PFSK-1 (cell line): ENCODE measurements at regions not wholly inside any gene's neighbourhood (a gene's known extent, or its start where the extent isn't known, plus 50 kb on each side); places are given as distances from the start of the nearest gene placed in this dataset.

ENCODE experiments used
- FOXP2 ChIP-seq: optimal IDR thresholded peaks from 2 replicates; pipeline ENCODE3; 2011; ENCODE audit warnings: borderline replicate concordance, control low read depth, inconsistent platforms; ENCODE audit not compliant: insufficient read depth; ENCODE audit errors: extremely low read length, extremely low read depth
- POLR2AphosphoS5 ChIP-seq: IDR thresholded peaks from 2 replicates; pipeline ENCODE4 v1.6.1; 2012; ENCODE audit warnings: low read depth, mild to moderate bottlenecking, control low read depth, low read length, moderate library complexity
- SIN3A ChIP-seq: IDR thresholded peaks from 2 replicates; pipeline ENCODE4 v1.6.1; 2012; ENCODE audit warnings: mild to moderate bottlenecking, low read length, moderate library complexity, borderline replicate concordance; ENCODE audit not compliant: insufficient read depth
- TAF1 ChIP-seq: IDR thresholded peaks from 2 replicates; pipeline ENCODE4 v1.6.1; 2012; ENCODE audit warnings: low read length, control low read depth, borderline replicate concordance; ENCODE audit not compliant: insufficient read depth
- TF ChIP-seq, protein P1 (sequence below), 2 experiments: IDR thresholded peaks; 2 replicates each; pipeline versions ENCODE4 v1.6.1 to v1.8.0; 2011 to 2012; ENCODE audit warnings: low read depth in 2 of 2, low read length in 2 of 2, control low read depth in 1 of 2, inconsistent platforms in 1 of 2, mild to moderate bottlenecking in 1 of 2, moderate library complexity in 1 of 2; ENCODE audit not compliant: insufficient read depth in 1 of 2

DNA sequence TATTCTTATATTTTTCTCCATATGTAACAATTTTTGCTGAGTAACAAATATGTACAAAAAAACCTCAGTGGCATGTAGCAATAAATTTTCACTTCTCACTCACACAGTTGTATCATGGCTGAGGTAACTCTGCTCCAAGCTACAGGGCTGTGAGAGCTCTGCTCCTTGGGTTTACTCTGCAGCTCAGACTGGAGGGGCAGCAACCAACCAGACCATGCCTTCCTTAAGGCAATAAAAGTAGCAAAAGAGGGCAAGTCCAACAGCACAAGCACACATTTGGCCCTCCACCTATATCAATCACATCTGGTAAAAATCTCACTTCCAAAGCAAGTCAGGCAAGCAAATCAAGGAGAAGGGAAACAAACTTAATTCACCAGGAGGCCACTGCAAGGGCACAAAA lies 102.9 kb downstream of the CRPPA start:
- TF ChIP-seq POLR2AphosphoS5 (no peak), TAF1 (no peak), FOXP2 (no peak), SIN3A (no peak)
- TF ChIP-seq, protein P1, sequence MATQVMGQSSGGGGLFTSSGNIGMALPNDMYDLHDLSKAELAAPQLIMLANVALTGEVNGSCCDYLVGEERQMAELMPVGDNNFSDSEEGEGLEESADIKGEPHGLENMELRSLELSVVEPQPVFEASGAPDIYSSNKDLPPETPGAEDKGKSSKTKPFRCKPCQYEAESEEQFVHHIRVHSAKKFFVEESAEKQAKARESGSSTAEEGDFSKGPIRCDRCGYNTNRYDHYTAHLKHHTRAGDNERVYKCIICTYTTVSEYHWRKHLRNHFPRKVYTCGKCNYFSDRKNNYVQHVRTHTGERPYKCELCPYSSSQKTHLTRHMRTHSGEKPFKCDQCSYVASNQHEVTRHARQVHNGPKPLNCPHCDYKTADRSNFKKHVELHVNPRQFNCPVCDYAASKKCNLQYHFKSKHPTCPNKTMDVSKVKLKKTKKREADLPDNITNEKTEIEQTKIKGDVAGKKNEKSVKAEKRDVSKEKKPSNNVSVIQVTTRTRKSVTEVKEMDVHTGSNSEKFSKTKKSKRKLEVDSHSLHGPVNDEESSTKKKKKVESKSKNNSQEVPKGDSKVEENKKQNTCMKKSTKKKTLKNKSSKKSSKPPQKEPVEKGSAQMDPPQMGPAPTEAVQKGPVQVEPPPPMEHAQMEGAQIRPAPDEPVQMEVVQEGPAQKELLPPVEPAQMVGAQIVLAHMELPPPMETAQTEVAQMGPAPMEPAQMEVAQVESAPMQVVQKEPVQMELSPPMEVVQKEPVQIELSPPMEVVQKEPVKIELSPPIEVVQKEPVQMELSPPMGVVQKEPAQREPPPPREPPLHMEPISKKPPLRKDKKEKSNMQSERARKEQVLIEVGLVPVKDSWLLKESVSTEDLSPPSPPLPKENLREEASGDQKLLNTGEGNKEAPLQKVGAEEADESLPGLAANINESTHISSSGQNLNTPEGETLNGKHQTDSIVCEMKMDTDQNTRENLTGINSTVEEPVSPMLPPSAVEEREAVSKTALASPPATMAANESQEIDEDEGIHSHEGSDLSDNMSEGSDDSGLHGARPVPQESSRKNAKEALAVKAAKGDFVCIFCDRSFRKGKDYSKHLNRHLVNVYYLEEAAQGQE (IDR thresholded peaks at IDR 0.05; ENCODE audit: insufficient read depth in 1 of 2, low read depth in 2 of 2, low read length in 2 of 2), result no peak
